ENCODE measurements at regions not wholly inside any gene's neighbourhood (a gene's known extent, or its start where the extent isn't known, plus 50 kb on each side); places are given as distances from the start of the nearest gene placed in this dataset.

DNA sequence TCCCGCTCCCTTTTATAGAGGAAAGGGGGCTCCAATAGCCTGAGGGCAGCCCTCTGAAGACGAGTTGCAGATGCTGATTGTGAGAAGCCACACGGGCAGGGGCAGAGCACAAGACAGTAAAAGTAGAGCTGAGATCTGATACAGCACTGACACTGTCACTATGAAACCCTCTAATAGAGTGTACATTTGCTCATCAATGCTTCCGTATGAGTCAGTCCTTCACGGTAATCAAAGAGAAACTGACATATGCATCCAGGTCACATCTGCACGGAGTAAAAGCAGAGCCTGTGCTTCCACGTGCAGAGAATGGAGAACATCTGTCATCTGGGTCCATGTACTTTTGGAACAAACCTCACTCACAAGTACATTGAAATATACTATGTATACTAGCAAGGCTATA is 60.6 kb upstream of the TMEM215 start:
- Histone ChIP-seq H3K9me3 (ENCODE audit: insufficient read depth, low read depth) (no peaks in the 10 kb centered on the region), H3K4me2 (no peak overlapping the region), H3K79me2 (ENCODE audit: low read depth) (no peaks in the 10 kb centered on the region), H3K9me2 (ENCODE audit: insufficient read depth) (no peaks in the 10 kb centered on the region), H3K4me3 (no peak overlapping the region), H2AFZ (no peak overlapping the region), H3F3A (ENCODE audit: insufficient read depth, low read depth) (peaks cover under 1% of the 10 kb centered on the region; the same call in 1 of the 2 replicates), H3K27me3 (ENCODE audit: insufficient read depth, low read depth) (no peaks in the 10 kb centered on the region), H3K4me1 (replicated peaks; ENCODE audit: insufficient read depth) (peaks cover 9% of the 10 kb centered on the region), H3K27ac (no peak overlapping the region), H3K36me3 (ENCODE audit: low read depth) (no peaks in the 10 kb centered on the region), H4K20me1 (ENCODE audit: insufficient read depth) (no peaks in the 10 kb centered on the region)
- ChIA-PET CTCF (no interaction called here), POLR2A (ENCODE audit: unreplicated experiment) (no interaction called here)
- BruUV-seq (replicated peaks) = no TSS peak
- no peak for DNase-seq
- intact Hi-C loops (cut with micrococcal nuclease; ENCODE audit: unreplicated experiment) = no loop called here
- TF ChIP-seq CTCF (conservative IDR thresholded peaks at IDR 0.05) (no peak), EZH2 (IDR thresholded peaks at IDR 0.05; ENCODE audit: low read depth) (no peak)

- Histone ChIP-seq H3K27ac (no peak overlapping the region), H3K27me3 (ENCODE audit: insufficient read depth, low read depth) (no peaks in the 10 kb centered on the region), H3K9me2 (ENCODE audit: insufficient read depth) (no peaks in the 10 kb centered on the region), H4K20me1 (ENCODE audit: insufficient read depth) (no peaks in the 10 kb centered on the region), H3K4me3 (no peak overlapping the region), H3F3A (ENCODE audit: insufficient read depth, low read depth) (peaks cover 11% of the 10 kb centered on the region), H2AFZ (no peak overlapping the region), H3K4me1 (replicated peaks; ENCODE audit: insufficient read depth) (peaks cover 20% of the 10 kb centered on the region), H3K4me2 (no peak overlapping the region), H3K9me3 (ENCODE audit: insufficient read depth, low read depth) (no peaks in the 10 kb centered on the region), H3K36me3 (ENCODE audit: low read depth) (no peaks in the 10 kb centered on the region), H3K79me2 (ENCODE audit: low read depth) (no peaks in the 10 kb centered on the region)
- intact Hi-C loops (cut with micrococcal nuclease; ENCODE audit: unreplicated experiment) = no loop called here
- POLR2A ChIA-PET (ENCODE audit: unreplicated experiment) = interaction anchor here (0.6 kb wide), 1 partner anchor 89 kb away, joined by 3 read pairs; no protein-coding TSS in a partner anchor
- CTCF ChIA-PET = no interaction called here
- no TSS peak for BruUV-seq (replicated peaks)
- no peak for DNase-seq
- no peak for TF ChIP-seq CTCF (conservative IDR thresholded peaks at IDR 0.05)
- no peak for TF ChIP-seq EZH2 (IDR thresholded peaks at IDR 0.05; ENCODE audit: low read depth)
Observed at GRCh38 chr9:32723789-32724325, 59.5 kb upstream of the TMEM215 start.

- Histone ChIP-seq H3K27ac (no peak overlapping the region), H4K20me1 (ENCODE audit: insufficient read depth) (no peaks in the 10 kb centered on the region), H3K79me2 (ENCODE audit: low read depth) (no peaks in the 10 kb centered on the region), H3K36me3 (ENCODE audit: low read depth) (no peaks in the 10 kb centered on the region), H2AFZ (no peak overlapping the region), H3K4me2 (no peak overlapping the region), H3K9me3 (ENCODE audit: insufficient read depth, low read depth) (no peaks in the 10 kb centered on the region), H3K4me1 (replicated peaks; ENCODE audit: insufficient read depth) (peaks cover 21% of the 10 kb centered on the region), H3K27me3 (ENCODE audit: insufficient read depth, low read depth) (no peaks in the 10 kb centered on the region), H3K4me3 (no peak overlapping the region), H3K9me2 (ENCODE audit: insufficient read depth) (no peaks in the 10 kb centered on the region), H3F3A (ENCODE audit: insufficient read depth, low read depth) (peaks cover 11% of the 10 kb centered on the region)
- ChIA-PET POLR2A (ENCODE audit: unreplicated experiment) (no interaction called here), CTCF (no interaction called here)
- peak in 1 of 2 experiments; percentile 39 for DNase-seq
- BruUV-seq (replicated peaks) = no TSS peak
- no peak for TF ChIP-seq CTCF (conservative IDR thresholded peaks at IDR 0.05)
- no peak for TF ChIP-seq EZH2 (IDR thresholded peaks at IDR 0.05; ENCODE audit: low read depth)
- intact Hi-C loops (cut with micrococcal nuclease; ENCODE audit: unreplicated experiment) = no loop called here
Observed at GRCh38 chr9:32725066-32725860, 58.1 kb upstream of the TMEM215 start.

Measured in PC-9 (cell line).